HG02642 (cell line): ENCODE measurements at regions not wholly inside any gene's neighbourhood (a gene's known extent, or its start where the extent isn't known, plus 50 kb on each side); places are given as distances from the start of the nearest gene placed in this dataset.
"Not testable (repeated sequence)": the region's sequence is repeated elsewhere in the genome, so short reads cannot be mapped to it uniquely, and the experiment has no call there.

Source experiments
- ATAC-seq: cut with Tn5 transposase; IDR thresholded peaks from one replicate; pipeline ENCODE4 v1.9.1; 2021; ENCODE audit warnings: mild to moderate bottlenecking; ENCODE audit not compliant: unreplicated experiment, poor library complexity

DNA sequence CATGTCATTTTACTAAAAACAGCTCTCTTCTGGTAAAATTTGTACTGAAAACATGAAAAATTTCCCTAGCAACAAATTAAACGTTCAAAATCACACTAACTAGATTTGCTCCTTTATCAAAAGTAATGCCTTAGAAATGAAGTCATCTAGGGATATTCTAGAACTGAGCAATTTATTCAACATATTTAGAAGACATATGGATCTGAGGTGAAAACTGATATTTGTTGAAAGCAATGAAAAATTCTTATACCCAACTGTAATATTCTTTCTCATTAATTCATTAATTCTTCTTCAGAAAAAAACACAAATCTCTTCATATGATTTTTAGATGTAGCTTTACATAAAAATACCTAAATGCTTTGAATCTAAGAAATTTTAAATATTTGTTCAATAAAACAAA, 604.9 kb downstream of the NR2F1-AS1 start:
- ATAC-seq, result no peak

DNA sequence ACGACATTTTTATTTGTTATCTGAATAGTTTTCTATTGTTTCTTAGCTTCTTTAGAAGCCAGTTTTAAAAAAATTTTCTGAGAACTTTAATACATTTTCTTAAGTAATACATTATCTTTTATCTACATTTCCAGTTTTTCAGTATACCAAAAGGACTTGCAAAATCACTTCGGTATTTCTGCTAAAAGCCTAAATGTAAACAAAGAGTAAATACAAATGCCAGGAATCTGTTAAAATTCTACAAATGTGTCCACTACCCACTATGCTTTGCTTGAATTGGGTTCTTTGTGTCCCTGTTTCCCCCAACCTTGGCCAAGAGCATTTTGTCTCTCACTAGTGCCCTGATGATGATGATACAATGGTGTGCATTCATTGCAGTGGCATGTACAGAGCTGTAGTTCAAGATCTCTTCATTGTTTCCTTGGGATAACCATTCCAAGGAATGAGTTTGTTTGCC, 611.2 kb downstream of the NR2F1-AS1 start:
- no peak for ATAC-seq

- no peak for ATAC-seq
Measured at GRCh38 chr5:92969191-92969780, 611.7 kb downstream of the NR2F1-AS1 start.

DNA sequence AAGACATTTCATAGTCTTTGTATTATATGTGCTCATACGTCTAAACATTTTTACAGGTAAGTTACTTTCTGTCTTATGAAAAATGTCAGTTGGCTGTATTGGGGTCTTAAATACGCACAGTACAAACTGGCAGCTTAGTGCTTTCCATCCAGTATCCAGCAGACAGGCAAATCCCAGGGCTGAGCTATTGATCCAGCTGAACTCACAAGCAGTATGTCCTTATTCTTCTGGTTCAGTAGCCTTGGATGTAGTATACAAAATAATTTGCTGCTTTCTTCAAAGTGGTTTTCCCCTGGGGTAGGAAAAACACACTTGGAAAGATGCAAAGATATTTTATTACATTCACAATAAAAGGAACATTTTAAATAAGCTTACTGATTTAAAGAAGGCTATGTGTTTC, 617.2 kb downstream of the NR2F1-AS1 start:
- no peak for ATAC-seq

- ATAC-seq, result no peak
Measured at GRCh38 chr5:92962752-92963151, 618.3 kb downstream of the NR2F1-AS1 start.

DNA sequence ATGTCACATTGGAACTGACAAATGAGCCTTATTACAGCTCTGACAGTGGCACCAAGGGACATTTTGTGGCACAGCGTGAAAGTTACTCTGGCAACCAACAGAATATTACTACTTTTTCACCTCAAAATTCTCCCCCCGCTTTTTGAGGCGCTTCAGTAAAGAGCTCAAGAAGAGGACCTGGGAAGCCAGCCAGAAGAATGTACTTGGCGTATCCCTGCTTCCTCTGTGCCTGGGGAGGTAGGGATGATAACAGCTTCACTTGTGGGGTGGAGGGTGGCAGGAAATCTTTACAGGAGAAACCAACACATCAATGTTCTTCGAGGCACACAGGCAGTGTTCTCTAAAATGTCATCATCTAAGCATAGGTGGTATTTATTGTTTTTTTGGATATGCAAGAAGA, 624.1 kb downstream of the NR2F1-AS1 start:
- ATAC-seq, result no peak

- ATAC-seq, result no peak
Measured at GRCh38 chr5:92952243-92952642, 628.8 kb downstream of the NR2F1-AS1 start.

DNA sequence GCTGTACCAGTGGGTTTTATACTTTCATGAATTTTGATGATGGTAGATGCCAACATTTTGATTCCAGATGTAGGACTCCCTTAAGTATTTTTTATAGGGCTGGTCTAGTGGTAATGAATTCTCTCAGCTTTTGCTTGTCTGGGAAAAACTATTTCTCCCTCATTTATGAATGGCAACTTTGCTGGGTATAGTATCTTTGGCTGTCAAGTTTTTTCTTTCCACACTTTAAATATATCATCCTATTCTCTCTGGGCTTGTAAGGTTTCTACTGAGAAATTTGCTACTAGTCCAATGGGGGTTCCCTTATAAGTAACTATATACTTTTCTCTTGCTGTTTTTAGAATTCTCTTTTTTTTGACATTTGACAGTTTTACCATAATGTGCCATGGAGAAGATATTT, 629.3 kb downstream of the NR2F1-AS1 start:
- no peak for ATAC-seq

DNA sequence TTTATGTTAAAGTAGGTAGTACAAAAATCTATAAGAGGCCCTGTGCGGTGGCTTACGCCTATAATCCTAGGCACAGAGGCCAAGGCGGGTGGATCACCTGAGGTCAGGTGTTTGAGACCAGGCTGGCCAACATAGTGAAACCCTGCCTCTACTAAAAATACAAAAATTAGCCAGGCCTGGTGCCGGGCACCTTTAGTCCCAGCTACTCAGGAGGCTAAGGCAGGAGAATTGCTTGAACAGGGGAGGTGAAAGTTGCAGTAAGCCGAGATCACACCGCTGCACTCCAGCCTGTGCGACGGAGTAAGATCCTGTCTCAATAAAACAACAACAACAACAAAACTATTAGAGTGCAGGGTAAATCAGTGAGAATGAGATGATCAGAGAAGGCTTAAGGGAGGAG, 634.5 kb downstream of the NR2F1-AS1 start:
- no peak for ATAC-seq

DNA sequence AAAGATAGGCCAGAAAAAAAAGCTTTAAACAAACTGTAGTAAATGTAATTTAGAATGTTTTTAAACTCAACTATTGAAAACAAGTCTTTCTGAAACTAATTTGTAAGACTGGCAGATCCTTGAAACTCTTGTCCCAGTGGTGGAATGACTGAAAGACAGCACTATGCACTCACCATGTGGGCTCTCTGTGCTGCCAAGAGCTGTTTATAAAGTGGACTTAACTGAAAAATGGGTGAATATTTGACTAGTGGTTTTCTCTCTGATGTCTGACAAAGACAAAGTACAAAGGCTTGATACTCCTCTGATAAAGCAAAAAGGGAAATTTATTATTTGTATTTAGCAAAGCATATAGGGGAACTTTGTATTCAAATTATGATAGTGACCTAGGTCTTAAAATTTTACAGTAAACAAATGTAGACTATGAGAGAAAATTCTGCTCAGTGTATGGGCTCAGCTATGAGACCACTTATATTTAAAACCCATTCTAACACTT, 635.4 kb downstream of the NR2F1-AS1 start:
- no peak for ATAC-seq

DNA sequence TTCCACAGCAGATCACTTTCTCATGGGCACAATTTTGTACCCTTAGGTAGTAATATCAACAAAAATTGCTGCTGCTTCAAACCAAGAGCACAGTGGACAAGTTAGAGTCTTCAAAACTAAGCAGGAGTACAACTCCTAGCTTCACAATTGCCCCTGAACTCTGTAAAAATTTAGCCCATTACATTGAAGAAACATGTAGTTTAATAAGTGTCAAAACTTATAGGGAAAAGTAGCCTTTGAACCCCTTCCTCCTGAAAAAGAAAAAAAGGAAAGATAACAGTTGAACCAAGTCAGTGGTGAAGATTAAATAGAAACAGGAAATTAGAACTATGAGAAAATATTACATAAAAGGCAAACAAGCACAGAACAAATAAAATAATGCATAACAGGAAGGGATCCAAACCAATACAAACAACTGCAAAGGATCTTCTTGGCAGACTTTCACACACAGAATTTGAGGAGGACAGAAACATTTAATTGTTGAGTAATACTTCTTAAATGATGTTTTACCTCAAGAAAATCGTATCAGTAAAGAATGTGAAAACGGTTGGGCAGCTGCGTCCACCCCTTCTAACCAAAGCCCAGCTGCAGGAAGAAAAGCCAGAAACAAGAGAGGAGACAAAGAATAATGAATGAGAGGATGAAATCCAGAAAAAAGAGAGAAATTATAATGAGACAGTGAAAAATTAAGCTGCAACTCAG, 636.0 kb downstream of the NR2F1-AS1 start:
- ATAC-seq, result no peak

- ATAC-seq, result no peak
Measured at GRCh38 chr5:92944337-92944736, 636.7 kb downstream of the NR2F1-AS1 start.

- no peak for ATAC-seq
Measured at GRCh38 chr5:92942762-92943161, 638.3 kb downstream of the NR2F1-AS1 start.

GRCh38 chr5:92941806-92942205, 639.2 kb downstream of the NR2F1-AS1 start:
- ATAC-seq, result no peak

DNA sequence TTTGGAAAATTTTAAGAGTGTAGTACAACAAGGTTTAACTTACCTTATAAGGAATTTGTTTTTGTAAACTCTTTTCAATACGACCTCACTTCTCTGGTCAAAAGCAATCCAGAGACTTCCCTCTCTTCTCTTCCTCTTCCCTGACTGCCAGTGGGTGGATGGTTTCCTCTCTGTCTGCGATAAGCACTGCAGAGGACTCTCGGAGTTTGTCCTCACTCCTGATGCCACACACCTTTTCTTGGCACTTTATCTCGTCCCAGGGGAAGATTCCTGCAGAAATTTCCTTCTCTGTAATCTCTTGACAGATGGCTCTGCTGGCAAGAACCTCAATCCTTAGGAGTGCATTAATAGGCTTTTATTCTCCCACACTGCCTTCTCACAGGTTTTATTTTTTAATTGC, 641.6 kb downstream of the NR2F1-AS1 start:
- ATAC-seq, result no peak

DNA sequence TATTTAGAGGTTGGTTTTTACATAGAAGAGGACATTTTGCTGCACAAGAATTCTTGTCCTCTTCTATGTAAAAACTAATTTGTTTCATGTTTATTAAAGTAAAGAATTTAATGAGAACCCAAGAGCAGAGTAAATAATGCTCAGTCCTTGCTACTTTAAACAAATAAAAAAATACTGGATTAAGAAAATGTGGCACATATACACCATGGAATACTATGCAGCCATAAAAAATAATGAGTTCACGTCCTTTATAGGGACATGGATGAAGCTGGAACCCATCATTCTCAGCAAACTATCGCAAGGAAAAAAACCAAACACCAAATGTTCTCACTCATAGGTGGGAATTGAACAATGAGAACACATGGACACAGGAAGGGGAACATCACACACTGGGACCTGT, 643.6 kb downstream of the NR2F1-AS1 start:
- not testable (repeated sequence) for ATAC-seq

GRCh38 chr5:92930057-92930456, 651.0 kb downstream of the NR2F1-AS1 start:
- no peak for ATAC-seq

- ATAC-seq, result no peak
Measured at GRCh38 chr5:92927291-92927778, 653.7 kb downstream of the NR2F1-AS1 start.

GRCh38 chr5:92923885-92924284, 657.1 kb downstream of the NR2F1-AS1 start:
- ATAC-seq, result no peak

DNA sequence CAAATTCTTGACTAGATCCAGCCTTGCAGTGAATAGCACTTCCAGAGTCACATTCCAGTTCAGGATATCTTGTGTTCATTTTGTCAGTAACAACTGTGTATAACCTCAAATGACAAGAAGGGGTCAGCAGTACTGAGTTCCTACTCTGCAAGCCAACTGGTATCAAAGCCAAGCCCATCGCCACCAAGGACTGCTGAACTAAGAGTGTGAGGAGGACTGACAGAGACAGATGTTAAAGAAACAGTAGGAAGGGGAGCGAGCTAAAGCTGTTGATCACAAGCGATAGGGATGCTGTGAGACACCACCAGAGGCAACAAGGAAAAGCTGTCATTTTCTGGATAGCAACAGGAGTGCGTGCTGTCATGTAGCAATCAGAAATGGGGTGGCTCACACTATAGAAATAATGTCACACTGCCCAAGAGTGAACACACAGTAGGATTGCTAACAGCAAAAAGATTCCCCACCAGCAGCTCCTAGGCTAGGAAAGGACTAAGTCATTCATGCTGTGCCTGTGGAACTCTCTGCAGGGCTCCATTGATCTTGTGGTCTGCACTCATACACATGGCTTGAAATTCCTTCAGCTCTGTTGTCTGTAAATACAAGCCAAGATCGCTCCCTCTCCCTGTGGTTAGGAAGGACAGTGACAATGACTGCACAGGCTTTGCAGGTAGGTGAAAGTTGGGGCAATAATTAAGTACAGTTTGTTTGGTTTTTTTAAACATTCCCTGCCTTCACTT, 658.6 kb downstream of the NR2F1-AS1 start:
- no peak for ATAC-seq

DNA sequence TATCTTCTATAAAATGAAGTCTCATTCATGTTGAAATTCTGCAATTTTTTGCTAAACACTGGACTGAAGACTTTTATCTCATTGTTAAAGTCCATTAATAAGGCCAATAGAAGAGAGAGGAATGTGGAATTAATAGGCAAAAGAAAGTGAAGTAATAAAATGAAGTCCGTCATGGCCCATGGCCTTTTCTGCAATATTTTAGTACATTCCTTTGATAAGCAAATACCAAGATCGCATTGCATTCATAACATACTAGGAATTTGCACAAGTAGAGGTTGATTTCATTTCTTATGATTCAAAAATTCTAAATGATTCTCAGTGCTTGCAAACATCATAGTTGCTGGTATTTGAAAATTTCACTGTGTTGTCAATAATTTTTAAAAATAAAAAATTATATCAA, 664.0 kb downstream of the NR2F1-AS1 start:
- no peak for ATAC-seq
